ENCODE measurements at regions not wholly inside any gene's neighbourhood (a gene's known extent, or its start where the extent isn't known, plus 50 kb on each side); places are given as distances from the start of the nearest gene placed in this dataset.

DNA sequence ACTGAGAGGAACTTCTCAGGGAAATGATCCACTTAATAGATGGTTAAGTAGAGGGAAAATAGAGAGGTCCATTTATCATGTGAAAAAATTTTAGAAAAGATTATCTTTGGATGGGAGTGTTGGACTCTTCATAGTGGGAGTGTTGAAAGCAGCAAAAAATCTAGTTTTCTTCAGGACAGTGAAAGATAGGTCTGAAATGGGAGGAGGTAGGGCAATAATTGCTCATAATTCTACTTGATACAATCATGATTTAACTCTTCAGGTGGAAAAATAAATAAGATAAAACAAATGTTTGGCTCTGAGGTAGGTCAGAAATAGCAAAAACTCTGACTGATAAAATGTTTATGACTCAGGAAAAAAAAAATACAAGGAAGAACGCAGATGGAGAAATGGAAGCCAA lies 144.1 kb upstream of the DPH6 start:
- H3K79me1 ChIP-seq (replicated peaks; ENCODE audit: low read length, poor library complexity, severe bottlenecking), result no peaks in the 10 kb centered on the region
- H3K18ac ChIP-seq (ENCODE audit: low read depth in 1 of 2, low read length in 2 of 2), result no peak overlapping the region
- H4K91ac ChIP-seq (ENCODE audit: low read length), result no peak overlapping the region
- no peaks in the 10 kb centered on the region for H3K27me3 ChIP-seq (ENCODE audit: control insufficient read depth in 1 of 2, insufficient read depth in 1 of 2, low read length in 2 of 2)
- no peak overlapping the region for H3K4ac ChIP-seq (ENCODE audit: low read depth in 1 of 2, low read length in 2 of 2)
- H2BK120ac ChIP-seq (ENCODE audit: low read depth, low read length), result no peak overlapping the region
- no peak overlapping the region for H2BK15ac ChIP-seq (ENCODE audit: low read depth, poor library complexity, severe bottlenecking)
- no peak overlapping the region for H3K14ac ChIP-seq (ENCODE audit: low read length in 2 of 2)
- H3K4me1 ChIP-seq (ENCODE audit: control insufficient read depth, insufficient read depth, low read depth, low read length), result no peaks in the 10 kb centered on the region
- H3K4me3 ChIP-seq (ENCODE audit: insufficient read depth in 1 of 2, low read depth in 1 of 2, low read length in 2 of 2), result no peak overlapping the region
- H3K9ac ChIP-seq (ENCODE audit: low read length), result no peak overlapping the region
- H4K8ac ChIP-seq (ENCODE audit: low read length), result no peak overlapping the region
- no peak overlapping the region for H3K4me2 ChIP-seq (ENCODE audit: low read length, poor library complexity, severe bottlenecking)
- no peak overlapping the region for H2BK5ac ChIP-seq (ENCODE audit: low read depth, low read length, poor library complexity, severe bottlenecking)
- H2AFZ ChIP-seq (ENCODE audit: low read depth, low read length), result no peak overlapping the region
- H3K23ac ChIP-seq (ENCODE audit: low read length in 2 of 2), result no peak overlapping the region
- no peaks in the 10 kb centered on the region for H3K9me3 ChIP-seq (ENCODE audit: control insufficient read depth, low read length)
- H2BK12ac ChIP-seq (ENCODE audit: low read length in 2 of 2), result no peak overlapping the region
- no peak for DNase-seq
- no peaks in the 10 kb centered on the region for H3K36me3 ChIP-seq (ENCODE audit: control insufficient read depth in 1 of 2, insufficient read depth in 2 of 2, low read depth in 1 of 2, low read length in 2 of 2)
- H2AK5ac ChIP-seq (ENCODE audit: low read length, severe bottlenecking), result no peak overlapping the region
- 94% methylated on average over 1 of the region's 1 CpG for WGBS
- H3K27ac ChIP-seq (ENCODE audit: low read length, poor library complexity, severe bottlenecking), result no peak overlapping the region

DNA sequence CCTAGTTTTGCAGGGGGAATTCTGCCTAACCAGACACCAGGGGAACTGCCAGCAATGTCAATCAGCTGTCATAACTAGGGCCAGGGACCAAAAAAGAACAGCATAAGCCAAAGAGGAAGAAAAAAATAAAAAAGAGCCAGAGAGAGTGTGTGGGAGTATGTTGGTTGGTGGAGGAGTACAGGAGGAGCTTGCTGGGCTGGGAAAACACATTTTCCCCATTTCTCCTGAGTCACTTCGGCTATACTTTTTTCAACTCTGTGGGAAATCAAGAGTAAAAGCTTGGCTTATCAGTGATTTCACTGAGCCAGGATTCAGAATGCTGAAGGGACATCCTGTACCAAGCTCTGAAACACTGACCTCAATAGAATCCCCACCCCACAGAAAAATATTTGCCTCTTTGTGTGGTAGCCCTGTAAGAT lies 144.7 kb upstream of the DPH6 start:
- no peak overlapping the region for H2AK5ac ChIP-seq (ENCODE audit: low read length, severe bottlenecking)
- no peak overlapping the region for H3K23ac ChIP-seq (ENCODE audit: low read length in 2 of 2)
- H2BK12ac ChIP-seq (ENCODE audit: low read length in 2 of 2), result no peak overlapping the region
- H3K4ac ChIP-seq (ENCODE audit: low read depth in 1 of 2, low read length in 2 of 2), result peak overlapping the region in 1 of 2 experiments; percentile 41
- peak overlapping the region; percentile 14 for H3K9ac ChIP-seq (ENCODE audit: low read length)
- H3K18ac ChIP-seq (ENCODE audit: low read depth in 1 of 2, low read length in 2 of 2), result peak overlapping the region in 1 of 2 experiments; percentile 37
- no peak overlapping the region for H2BK15ac ChIP-seq (ENCODE audit: low read depth, poor library complexity, severe bottlenecking)
- peak overlapping the region; percentile 74 for H3K27ac ChIP-seq (ENCODE audit: low read length, poor library complexity, severe bottlenecking)
- H3K79me1 ChIP-seq (replicated peaks; ENCODE audit: low read length, poor library complexity, severe bottlenecking), result no peaks in the 10 kb centered on the region
- no peak overlapping the region for H2AFZ ChIP-seq (ENCODE audit: low read depth, low read length)
- H3K4me2 ChIP-seq (ENCODE audit: low read length, poor library complexity, severe bottlenecking), result no peak overlapping the region
- H3K36me3 ChIP-seq (ENCODE audit: control insufficient read depth in 1 of 2, insufficient read depth in 2 of 2, low read depth in 1 of 2, low read length in 2 of 2), result no peaks in the 10 kb centered on the region
- H3K27me3 ChIP-seq (ENCODE audit: control insufficient read depth in 1 of 2, insufficient read depth in 1 of 2, low read length in 2 of 2), result no peaks in the 10 kb centered on the region
- H4K91ac ChIP-seq (ENCODE audit: low read length), result no peak overlapping the region
- H3K14ac ChIP-seq (ENCODE audit: low read length in 2 of 2), result no peak overlapping the region
- no CpG with 5 or more reads among the region's 1 CpG for WGBS
- H3K4me1 ChIP-seq (ENCODE audit: control insufficient read depth, insufficient read depth, low read depth, low read length), result no peaks in the 10 kb centered on the region
- H2BK120ac ChIP-seq (ENCODE audit: low read depth, low read length), result peak overlapping the region; percentile 43
- H3K9me3 ChIP-seq (ENCODE audit: control insufficient read depth, low read length), result no peaks in the 10 kb centered on the region
- DNase-seq, result peak; percentile 66
- no peak overlapping the region for H3K4me3 ChIP-seq (ENCODE audit: insufficient read depth in 1 of 2, low read depth in 1 of 2, low read length in 2 of 2)
- H4K8ac ChIP-seq (ENCODE audit: low read length), result peak overlapping the region; percentile 42
- H2BK5ac ChIP-seq (ENCODE audit: low read depth, low read length, poor library complexity, severe bottlenecking), result no peak overlapping the region

DNA sequence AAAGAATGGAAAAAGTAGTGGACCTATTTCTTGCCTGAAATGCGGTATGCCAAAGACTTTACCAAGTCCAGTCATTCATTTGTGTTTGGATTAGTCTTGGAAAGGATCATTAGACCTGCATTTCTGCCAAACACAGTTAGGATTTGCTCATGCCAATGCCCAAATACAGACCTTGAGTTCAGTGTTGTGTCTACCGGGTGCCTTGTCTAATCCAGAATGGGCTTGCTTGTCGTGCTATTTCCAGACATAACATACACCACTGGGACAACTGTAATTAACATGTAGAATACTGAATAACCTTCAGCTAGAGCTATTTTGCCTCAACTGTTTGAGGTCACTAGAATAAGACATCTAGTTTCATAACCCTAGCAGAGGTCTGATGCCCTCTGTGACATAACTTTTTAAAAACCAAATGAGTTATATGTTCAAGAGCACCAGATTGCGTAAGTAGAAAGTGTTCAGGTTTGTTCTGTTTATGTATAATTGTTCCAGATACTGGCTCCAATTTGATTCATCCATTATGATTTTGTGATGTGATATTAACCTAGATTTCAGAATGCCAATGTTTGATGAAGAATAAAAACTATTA lies 145.3 kb upstream of the DPH6 start:
- 95% methylated on average over 4 of the region's 4 CpGs for WGBS

DNA sequence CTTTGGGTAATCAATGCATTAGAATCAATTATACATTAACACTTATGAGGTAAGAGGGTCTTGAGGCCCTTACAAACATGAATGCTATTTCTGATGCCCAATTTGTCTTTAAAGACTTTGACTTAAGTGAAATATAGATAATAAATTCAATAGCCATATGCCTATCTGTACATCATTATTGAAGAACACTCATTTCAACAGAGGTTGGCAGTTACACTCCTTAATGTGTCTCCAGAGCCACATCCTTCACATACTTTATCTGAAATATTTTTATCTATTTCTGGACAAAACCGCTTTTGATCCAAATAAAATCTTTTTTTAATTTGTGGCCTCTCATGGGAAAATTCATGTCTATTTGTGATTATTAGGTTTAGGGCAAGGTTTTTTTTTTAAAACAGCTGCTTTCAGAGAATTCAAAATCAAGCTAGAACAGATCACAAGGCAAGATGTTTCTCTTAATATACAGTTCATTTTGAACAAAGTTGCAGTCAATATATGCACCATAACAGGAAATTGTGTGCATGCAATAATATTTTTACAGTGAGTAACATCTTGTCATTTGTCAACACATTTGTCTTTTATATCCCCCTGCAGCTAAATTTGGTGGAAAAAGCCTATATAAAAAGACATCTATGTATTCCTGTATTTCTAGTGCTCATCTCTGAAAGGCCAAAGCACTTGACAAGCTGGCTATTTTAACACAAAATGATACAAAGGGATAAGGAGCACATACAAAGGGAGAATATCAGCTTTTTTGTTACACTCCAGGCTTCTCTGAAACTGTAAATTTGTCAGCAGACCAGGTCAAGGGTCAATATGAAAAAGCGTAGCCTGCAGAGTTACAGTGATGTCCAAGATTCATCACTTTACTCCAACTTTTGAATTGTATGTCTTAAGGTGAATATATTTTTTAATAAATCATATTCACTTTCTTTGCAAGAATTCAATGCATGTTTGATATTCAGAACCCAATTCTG lies 146.2 kb upstream of the DPH6 start:
- Histone ChIP-seq H4K8ac (ENCODE audit: low read length) (no peak overlapping the region), H2AK5ac (ENCODE audit: low read length, severe bottlenecking) (no peak overlapping the region), H3K14ac (ENCODE audit: low read length in 2 of 2) (no peak overlapping the region), H3K9ac (ENCODE audit: low read length) (no peak overlapping the region), H3K23ac (ENCODE audit: low read length in 2 of 2) (no peak overlapping the region), H2AFZ (ENCODE audit: low read depth, low read length) (no peak overlapping the region), H3K18ac (ENCODE audit: low read depth in 1 of 2, low read length in 2 of 2) (no peak overlapping the region), H2BK120ac (ENCODE audit: low read depth, low read length) (no peak overlapping the region), H3K27ac (ENCODE audit: low read length, poor library complexity, severe bottlenecking) (peak overlapping the region; percentile 36), H3K4me3 (ENCODE audit: insufficient read depth in 1 of 2, low read depth in 1 of 2, low read length in 2 of 2) (no peak overlapping the region), H3K4ac (ENCODE audit: low read depth in 1 of 2, low read length in 2 of 2) (no peak overlapping the region), H3K27me3 (ENCODE audit: control insufficient read depth in 1 of 2, insufficient read depth in 1 of 2, low read length in 2 of 2) (no peaks in the 10 kb centered on the region), H2BK12ac (ENCODE audit: low read length in 2 of 2) (no peak overlapping the region), H3K4me2 (ENCODE audit: low read length, poor library complexity, severe bottlenecking) (no peak overlapping the region), H2BK15ac (ENCODE audit: low read depth, poor library complexity, severe bottlenecking) (no peak overlapping the region), H3K4me1 (ENCODE audit: control insufficient read depth, insufficient read depth, low read depth, low read length) (peaks cover 5% of the 10 kb centered on the region), H3K9me3 (ENCODE audit: control insufficient read depth, low read length) (no peaks in the 10 kb centered on the region), H3K79me1 (replicated peaks; ENCODE audit: low read length, poor library complexity, severe bottlenecking) (no peaks in the 10 kb centered on the region), H3K36me3 (ENCODE audit: control insufficient read depth in 1 of 2, insufficient read depth in 2 of 2, low read depth in 1 of 2, low read length in 2 of 2) (no peaks in the 10 kb centered on the region), H2BK5ac (ENCODE audit: low read depth, low read length, poor library complexity, severe bottlenecking) (no peak overlapping the region), H4K91ac (ENCODE audit: low read length) (no peak overlapping the region)
- DNase-seq, result no peak
- WGBS, result no CpG with 5 or more reads among the region's 2 CpGs

More for the DNA sequence above, 145.3 kb upstream of the DPH6 start:
- Histone ChIP-seq H3K4me3 (ENCODE audit: insufficient read depth in 1 of 2, low read depth in 1 of 2, low read length in 2 of 2) (no peak overlapping the region), H2BK12ac (ENCODE audit: low read length in 2 of 2) (peak overlapping the region; percentile 18 to 54), H3K18ac (ENCODE audit: low read depth in 1 of 2, low read length in 2 of 2) (peak overlapping the region; percentile 21 to 86), H3K23ac (ENCODE audit: low read length in 2 of 2) (no peak overlapping the region), H2BK5ac (ENCODE audit: low read depth, low read length, poor library complexity, severe bottlenecking) (no peak overlapping the region), H3K4ac (ENCODE audit: low read depth in 1 of 2, low read length in 2 of 2) (peak overlapping the region in 1 of 2 experiments; percentile 84), H3K9ac (ENCODE audit: low read length) (peak overlapping the region; percentile 14), H2AK5ac (ENCODE audit: low read length, severe bottlenecking) (peak overlapping the region; percentile 86), H3K4me1 (ENCODE audit: control insufficient read depth, insufficient read depth, low read depth, low read length) (peaks cover under 1% of the 10 kb centered on the region), H2AFZ (ENCODE audit: low read depth, low read length) (no peak overlapping the region), H3K4me2 (ENCODE audit: low read length, poor library complexity, severe bottlenecking) (no peak overlapping the region), H2BK120ac (ENCODE audit: low read depth, low read length) (peak overlapping the region; percentile 49), H4K8ac (ENCODE audit: low read length) (no peak overlapping the region), H3K79me1 (replicated peaks; ENCODE audit: low read length, poor library complexity, severe bottlenecking) (no peaks in the 10 kb centered on the region), H3K9me3 (ENCODE audit: control insufficient read depth, low read length) (no peaks in the 10 kb centered on the region), H3K14ac (ENCODE audit: low read length in 2 of 2) (no peak overlapping the region), H2BK15ac (ENCODE audit: low read depth, poor library complexity, severe bottlenecking) (no peak overlapping the region), H4K91ac (ENCODE audit: low read length) (peak overlapping the region; percentile 27), H3K36me3 (ENCODE audit: control insufficient read depth in 1 of 2, insufficient read depth in 2 of 2, low read depth in 1 of 2, low read length in 2 of 2) (no peaks in the 10 kb centered on the region), H3K27me3 (ENCODE audit: control insufficient read depth in 1 of 2, insufficient read depth in 1 of 2, low read length in 2 of 2) (no peaks in the 10 kb centered on the region), H3K27ac (ENCODE audit: low read length, poor library complexity, severe bottlenecking) (peak overlapping the region; percentile 59)
- DNase-seq, result no peak
